Thyroid gland (tissue), 4 donors: ENCODE measurements at regions not wholly inside any gene's neighbourhood (a gene's known extent, or its start where the extent isn't known, plus 50 kb on each side); places are given as distances from the start of the nearest gene placed in this dataset.

ENCODE experiments used
- POLR2A ChIP-seq, 2 donors: fragments of 450-650 bp; IDR thresholded peaks; one replicate each; pipeline ENCODE4 v1.6.1; 2017; ENCODE audit warnings: antibody characterized with exemption in 2 of 2, mild to moderate bottlenecking in 2 of 2, moderate library complexity in 1 of 2
- TF ChIP-seq, protein P1 (sequence below), 6 experiments: fragments of 200-600 bp in 3 of 6; fragments of 450-650 bp in 3 of 6; sonication (generic) in 3 of 6; IDR thresholded peaks; one replicate each; pipeline ENCODE4 v1.5.1; 2016 to 2019; ENCODE audit warnings: antibody characterized with exemption in 6 of 6, mild to moderate bottlenecking in 2 of 6, inconsistent platforms in 1 of 6, moderate library complexity in 1 of 6

DNA sequence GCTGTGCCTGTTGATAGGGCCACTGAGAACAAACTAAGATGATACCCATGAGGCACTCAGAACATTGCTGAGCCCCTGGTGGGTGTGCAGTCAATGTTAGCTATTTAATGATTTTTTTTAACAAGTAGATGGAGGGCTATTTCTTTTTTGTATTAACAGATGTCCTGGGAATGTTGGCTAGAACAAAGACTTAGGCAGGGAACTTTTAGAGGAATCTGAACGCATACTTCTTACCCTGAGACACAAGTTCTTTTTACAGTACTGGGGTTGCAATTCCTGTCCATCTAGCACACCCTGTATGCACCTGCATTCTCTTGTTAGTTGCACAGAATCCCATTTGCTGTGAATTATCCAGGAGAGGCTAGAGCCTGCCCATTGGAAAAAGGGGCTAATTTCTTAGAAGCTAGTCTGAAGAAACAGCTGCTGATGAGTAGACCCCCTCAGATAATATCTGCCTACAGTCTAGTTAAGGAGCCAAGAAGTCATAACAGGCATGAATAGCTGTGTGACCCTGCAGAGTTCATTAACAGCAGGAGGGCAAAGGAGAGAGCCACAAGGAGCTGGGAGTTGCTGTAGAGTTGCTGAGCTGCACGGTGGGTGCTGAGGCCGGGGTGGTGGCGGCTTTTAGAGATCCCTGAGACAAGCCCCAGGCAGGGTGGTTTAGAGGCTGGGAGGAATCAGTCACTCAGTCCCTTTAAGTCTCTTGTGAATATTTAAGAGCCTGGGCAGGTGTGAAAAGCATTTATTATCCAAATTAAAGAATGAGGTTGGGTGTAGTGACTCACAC, 103.7 kb upstream of the FZD8 start:
- TF ChIP-seq, protein P1, sequence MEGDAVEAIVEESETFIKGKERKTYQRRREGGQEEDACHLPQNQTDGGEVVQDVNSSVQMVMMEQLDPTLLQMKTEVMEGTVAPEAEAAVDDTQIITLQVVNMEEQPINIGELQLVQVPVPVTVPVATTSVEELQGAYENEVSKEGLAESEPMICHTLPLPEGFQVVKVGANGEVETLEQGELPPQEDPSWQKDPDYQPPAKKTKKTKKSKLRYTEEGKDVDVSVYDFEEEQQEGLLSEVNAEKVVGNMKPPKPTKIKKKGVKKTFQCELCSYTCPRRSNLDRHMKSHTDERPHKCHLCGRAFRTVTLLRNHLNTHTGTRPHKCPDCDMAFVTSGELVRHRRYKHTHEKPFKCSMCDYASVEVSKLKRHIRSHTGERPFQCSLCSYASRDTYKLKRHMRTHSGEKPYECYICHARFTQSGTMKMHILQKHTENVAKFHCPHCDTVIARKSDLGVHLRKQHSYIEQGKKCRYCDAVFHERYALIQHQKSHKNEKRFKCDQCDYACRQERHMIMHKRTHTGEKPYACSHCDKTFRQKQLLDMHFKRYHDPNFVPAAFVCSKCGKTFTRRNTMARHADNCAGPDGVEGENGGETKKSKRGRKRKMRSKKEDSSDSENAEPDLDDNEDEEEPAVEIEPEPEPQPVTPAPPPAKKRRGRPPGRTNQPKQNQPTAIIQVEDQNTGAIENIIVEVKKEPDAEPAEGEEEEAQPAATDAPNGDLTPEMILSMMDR (IDR thresholded peaks at IDR 0.05), result no peak
- no peak for TF ChIP-seq POLR2A (IDR thresholded peaks at IDR 0.05)
